NCI-H526 treated with DMSO at 0.1 percent for 48 hours (cell line): ENCODE measurements at regions not wholly inside any gene's neighbourhood (a gene's known extent, or its start where the extent isn't known, plus 50 kb on each side); places are given as distances from the start of the nearest gene placed in this dataset.
A peak's percentile ranks its signal among the peaks of the same experiment; 100 is the strongest.
"Not testable (repeated sequence)": the region's sequence is repeated elsewhere in the genome, so short reads cannot be mapped to it uniquely, and the experiment has no call there.

Experiments
- DNase-seq: peaks from one replicate; lab custom pipeline; 2025; lab: John Stamatoyannopoulos, UW

GRCh38 chr3:5357089-5357488, 169.6 kb downstream of the EDEM1 start:
- no peak for DNase-seq

GRCh38 chr3:5358911-5359310, 171.4 kb downstream of the EDEM1 start:
- DNase-seq = no peak

- DNase-seq = no peak
Observed at GRCh38 chr3:5360453-5360852, 172.9 kb downstream of the EDEM1 start.

- DNase-seq = no peak
Observed at GRCh38 chr3:5366746-5367145, 179.2 kb downstream of the EDEM1 start.

GRCh38 chr3:5371555-5371954, 184.0 kb downstream of the EDEM1 start:
- DNase-seq = not testable (repeated sequence)

DNA sequence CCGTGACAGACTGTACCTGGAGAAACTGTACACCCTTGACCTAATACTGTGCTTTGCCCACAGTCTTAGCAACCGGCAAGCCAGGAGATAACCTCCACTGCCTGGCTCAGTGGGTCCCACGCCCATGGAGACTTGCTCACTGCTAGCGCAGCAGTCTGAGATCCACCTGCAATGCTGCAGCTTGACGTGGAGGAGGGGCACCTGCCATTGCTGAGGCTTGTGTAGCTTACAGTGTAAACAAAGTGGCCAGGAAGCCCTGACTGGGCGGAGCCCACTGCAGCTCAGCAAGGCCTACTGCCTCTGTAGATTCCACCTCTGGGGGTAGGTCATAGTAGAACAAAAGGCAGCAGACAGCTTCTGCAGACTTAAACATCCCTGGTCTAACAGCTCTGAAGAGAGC, 189.3 kb downstream of the EDEM1 start:
- peak; percentile 46 for DNase-seq

DNA sequence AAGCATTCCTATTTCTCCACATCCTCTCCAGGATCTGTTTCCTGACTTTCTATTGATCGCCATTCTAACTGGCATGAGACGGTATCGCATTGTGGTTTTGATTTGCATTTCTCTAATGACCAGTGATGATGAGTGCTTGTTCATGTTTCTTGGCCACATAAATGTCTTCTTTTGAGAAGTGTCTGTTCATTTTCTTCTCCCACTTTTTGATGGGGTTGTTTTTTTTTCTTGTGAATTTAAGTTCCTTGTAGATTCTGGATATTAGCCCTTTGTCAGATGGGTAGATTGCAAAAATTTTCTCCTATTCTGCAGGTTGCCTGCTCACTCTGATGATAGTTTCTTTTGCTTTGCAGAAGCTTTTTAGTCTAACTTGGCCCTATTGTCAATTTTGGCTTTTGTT, 191.8 kb downstream of the EDEM1 start:
- DNase-seq = not testable (repeated sequence)

- DNase-seq = not testable (repeated sequence)
Observed at GRCh38 chr3:5383486-5384263, 196.2 kb downstream of the EDEM1 start.

DNA sequence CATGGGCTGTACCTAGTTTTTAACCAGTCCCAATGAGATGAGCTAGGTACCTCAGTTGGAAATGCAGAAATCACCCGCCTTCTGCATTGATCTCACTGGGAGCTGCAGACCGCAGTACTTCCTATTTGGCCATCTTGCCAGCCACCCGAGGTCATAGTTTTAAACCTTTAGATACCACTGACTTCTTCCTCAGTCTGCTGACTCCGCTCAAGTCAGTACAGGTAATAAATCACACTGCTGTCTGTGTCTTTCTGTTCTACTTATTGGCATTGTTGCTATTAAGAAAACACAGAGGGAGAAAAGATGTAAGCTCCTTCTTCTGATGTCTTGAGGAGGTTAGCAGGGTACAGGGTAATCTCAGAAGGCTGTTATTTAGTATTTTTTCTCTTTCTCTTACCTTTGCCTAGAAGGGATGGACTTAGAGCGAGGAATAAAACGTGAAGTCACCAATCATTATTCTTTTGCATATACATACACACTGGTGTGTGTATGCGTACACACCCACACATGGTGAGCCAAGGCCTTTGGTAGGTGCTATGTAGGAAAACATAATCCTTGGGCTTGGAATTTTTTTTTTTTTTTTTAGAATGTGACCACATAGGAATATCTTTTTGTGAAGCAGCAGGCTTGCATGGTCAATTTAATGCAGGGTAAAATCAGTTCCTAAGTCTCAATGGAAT, 197.2 kb downstream of the EDEM1 start:
- DNase-seq = no peak

DNA sequence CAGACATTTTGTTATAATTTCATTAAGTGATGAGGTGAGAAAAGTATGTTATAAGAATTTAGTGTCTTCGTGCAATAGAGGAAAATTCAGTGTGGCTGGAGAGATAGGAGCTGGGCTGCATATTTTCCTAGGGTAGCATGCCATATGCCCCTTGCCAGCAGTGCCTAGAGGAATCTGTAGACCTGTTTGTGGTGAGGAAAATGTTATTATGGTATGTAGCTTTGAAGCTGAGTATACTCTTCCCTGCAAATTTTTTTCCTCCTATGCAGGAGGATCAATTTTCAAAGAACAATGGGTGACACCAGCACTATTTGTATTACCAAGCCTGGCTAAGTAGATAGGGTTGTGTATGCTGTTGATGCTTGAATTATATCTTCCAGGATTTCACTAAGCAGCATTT, 200.6 kb downstream of the EDEM1 start:
- DNase-seq = no peak

DNA sequence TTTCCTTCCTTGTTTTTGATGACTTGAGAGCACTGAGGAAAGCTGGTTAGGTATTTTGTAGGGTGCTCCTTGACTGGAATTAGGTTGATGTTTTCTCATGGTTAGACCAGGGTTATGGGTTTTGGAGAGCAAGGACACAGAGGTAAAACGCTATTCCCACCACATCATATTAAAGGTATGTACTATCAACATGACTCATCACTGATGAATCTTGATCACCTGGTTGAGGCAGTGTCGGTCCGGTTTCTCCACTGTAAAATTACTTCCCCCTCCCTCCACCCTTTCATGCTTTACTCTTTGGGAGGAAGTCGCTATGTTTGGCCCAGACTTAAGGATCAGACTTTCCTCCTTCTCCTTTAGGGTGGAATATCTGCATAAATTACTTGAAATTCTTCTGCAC, 201.6 kb downstream of the EDEM1 start:
- no peak for DNase-seq

- DNase-seq = no peak
Observed at GRCh38 chr3:5390221-5390620, 202.7 kb downstream of the EDEM1 start.

DNA sequence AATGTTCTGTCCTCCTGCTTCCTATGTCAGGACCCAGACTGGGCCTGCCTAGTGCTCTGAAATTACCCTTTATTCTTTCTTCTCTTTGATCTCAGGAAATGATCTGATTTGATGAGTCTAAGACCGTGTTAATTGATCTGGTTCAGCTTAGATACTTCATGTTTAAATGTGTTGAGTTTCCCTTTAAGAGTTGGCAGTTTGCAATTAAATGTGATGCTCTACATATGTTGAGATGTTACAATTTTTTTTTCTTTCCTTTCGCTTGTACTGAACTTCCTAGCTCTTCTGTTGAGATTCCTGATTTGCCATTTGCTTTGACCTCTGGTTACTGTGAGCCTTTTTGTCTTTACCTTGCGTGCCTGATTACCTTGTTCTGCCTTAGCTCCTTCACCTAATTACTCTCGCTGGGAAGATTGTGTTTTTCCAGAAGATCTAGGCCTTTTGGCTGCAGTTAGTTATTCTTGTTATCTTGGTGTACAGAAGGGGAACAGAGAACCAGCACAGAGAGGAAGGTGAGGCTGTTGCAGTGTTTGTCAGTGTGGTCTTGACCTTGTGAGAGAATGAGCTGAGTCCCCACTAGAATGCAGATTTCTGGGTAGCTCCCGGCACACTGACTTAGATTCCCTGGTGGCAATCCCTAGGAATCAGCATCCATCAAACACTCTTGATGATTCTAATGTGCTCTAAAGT, 203.6 kb downstream of the EDEM1 start:
- DNase-seq = no peak

DNA sequence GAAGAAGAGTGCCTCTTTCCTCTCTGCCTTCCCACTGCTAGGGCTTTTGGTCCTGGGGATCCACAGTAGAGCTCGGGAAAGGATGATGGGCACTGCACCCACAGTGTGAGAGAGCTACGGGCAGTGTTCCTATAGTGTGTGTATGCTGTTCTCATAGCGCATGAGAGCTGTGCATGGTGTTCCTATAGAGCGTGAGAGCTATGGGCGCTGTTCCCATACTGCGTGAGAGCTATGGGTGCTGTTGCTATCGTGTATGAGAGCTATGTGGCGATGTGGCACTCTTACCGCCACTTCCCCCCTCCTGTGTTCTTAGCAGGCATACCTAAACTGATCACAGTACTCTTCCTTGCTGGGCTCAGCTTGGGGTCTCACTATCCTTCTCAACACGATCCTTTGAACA, 213.5 kb downstream of the EDEM1 start:
- no peak for DNase-seq

GRCh38 chr3:5404718-5405117, 217.2 kb downstream of the EDEM1 start:
- no peak for DNase-seq

- DNase-seq = no peak
Observed at GRCh38 chr3:5411786-5412185, 224.3 kb downstream of the EDEM1 start.

- no peak for DNase-seq
Observed at GRCh38 chr3:5423076-5423475, 235.6 kb downstream of the EDEM1 start.

DNA sequence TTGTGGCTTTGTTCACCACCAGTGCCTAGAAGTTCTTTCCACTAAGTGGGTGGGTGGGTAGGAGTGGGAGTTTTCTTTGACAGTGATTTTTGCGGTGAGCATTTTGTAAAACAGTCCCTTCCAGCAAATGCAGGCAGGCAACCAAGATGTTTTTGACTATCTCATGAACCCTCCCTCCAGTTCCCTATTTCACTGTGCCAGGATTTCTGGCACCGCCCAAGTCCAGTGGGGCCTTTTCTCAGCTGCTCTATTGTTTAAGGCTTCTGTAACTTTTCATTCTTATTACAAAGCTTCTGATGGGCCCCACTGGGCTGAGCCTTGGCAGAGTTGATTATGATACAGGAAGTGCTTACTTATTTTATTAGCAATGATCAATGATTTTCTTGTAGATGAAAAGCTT, 236.0 kb downstream of the EDEM1 start:
- DNase-seq = no peak

DNA sequence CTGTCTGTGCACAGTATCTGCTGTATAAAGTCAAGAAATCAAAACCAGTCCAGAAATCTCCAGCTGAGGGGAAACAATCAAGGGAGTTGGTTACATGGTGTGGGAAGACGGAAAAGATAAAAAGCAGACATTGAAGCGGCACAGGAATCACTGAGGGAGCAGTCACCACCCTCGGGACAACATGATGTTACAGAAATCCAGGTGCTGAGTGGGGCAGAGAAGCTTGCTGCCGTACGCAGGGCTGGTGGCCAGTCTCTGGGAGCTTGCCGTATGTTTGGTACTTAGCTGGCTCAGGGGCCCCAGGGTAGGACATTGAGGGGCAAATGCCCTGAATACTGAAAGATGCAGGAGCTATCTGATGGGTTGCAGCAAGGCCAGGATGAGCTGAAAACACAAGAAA, 237.9 kb downstream of the EDEM1 start:
- no peak for DNase-seq

DNA sequence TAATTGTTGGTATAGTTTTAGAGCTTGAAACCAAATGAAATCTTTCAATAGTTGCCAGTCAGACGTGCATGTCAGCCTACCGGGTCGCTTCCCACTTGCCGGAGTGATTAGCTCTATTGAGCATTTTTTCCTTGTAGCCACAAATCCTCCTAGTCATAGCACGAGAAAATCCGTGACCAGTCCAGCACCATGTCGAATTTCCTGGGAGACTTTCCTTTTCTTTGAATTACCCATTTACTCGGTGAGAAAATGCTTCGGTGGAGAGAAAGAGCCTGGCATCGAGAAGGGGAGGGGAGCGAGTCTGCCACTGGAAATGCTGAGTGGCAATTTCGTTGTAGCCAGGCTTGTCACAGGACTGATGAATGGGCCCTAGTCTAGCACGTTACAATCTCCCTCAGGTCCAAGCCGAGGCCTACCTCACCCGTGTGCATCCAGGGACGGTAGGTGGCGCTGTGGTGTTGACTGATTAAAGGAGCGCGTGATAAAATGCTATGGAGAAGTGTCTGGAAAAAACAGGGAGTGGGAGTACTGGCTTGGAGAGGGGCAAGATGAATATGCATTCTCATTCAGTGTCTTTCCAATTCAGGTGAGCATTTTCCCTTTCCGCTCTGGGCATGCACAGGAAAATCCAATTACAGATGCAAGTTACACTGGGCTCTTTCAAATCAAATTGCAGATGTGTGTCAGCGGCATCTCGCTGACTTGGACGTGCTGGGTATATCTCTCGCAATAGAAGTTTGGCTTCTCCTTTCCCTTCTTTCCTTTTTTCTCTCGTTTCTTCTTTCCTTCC, 238.8 kb downstream of the EDEM1 start:
- DNase-seq = peak; percentile 65

- no peak for DNase-seq
Observed at GRCh38 chr3:5427021-5427420, 239.5 kb downstream of the EDEM1 start.

DNA sequence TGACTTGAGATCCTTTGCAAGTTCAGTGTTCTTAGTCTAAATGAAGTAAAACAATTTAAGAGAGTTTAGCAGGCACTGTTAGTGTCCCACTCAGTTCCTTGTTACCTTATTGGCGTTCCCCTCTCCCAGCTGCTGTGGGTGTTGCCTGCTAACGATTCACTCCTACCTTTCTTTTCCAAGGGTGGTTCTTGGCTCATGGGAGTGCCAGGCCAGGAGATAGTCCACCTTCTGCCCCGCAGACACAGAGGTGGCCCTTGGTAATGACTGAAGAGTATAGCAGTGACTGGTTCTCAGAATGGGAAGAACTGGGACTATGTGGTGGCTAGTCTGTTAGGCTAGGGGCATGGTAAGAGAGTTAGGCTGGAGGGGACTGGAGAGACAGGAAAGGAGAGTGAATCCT, 240.4 kb downstream of the EDEM1 start:
- DNase-seq = no peak
